IMR-90 (cell line): ENCODE measurements at regions not wholly inside any gene's neighbourhood (a gene's known extent, or its start where the extent isn't known, plus 50 kb on each side); places are given as distances from the start of the nearest gene placed in this dataset.
A peak's percentile ranks its signal among the peaks of the same experiment; 100 is the strongest.

Source experiments
- ATAC-seq: fragments of 200-7000 bp; cut with Tn5 transposase; 2 replicates; pipeline ENCODE4 v1.9.1; 2020; ENCODE audit warnings: low read depth, mild to moderate bottlenecking, moderate library complexity
- BruUV-seq: library from RNA; stranded (reverse); fragments of 400-500 nt; replicated peaks from 2 replicates; lab custom pipeline; 2021; lab: Mats Ljungman, UMichigan
- CTCF ChIA-PET: fragments of 300-600 bp; formaldehyde crosslinking; extraction: SDS; loops from one replicate; lab custom pipeline; 2021; ENCODE audit warnings: antibody characterized with exemption; lab: Yijun Ruan, JAX
- POLR2A ChIA-PET: fragments of 300-600 bp; sonication (Branson Sonifier 250); formaldehyde crosslinking; loops from one replicate; lab custom pipeline; 2022; ENCODE audit warnings: antibody characterized with exemption; ENCODE audit not compliant: unreplicated experiment; lab: Charles Lee
- DNase-seq: peaks from one replicate; pipeline ENCODE4 v3.0.0; 2013
- H2AFZ ChIP-seq: replicated peaks from 2 replicates; pipeline ENCODE3; 2013; ENCODE audit warnings: low read length, mild to moderate bottlenecking; ENCODE audit not compliant: poor library complexity
- H2AK5ac ChIP-seq: 2 replicates; pipeline ENCODE4 v1.6.1; 2013; ENCODE audit warnings: low read depth, low read length, inconsistent platforms
- H2AK9ac ChIP-seq: replicated peaks from 2 replicates; pipeline ENCODE3; 2013; ENCODE audit warnings: mild to moderate bottlenecking, low read depth, low read length, moderate library complexity; ENCODE audit not compliant: poor library complexity
- H2BK120ac ChIP-seq: 2 replicates; pipeline ENCODE4 v1.6.1; 2013; ENCODE audit warnings: low read depth, low read length, inconsistent platforms
- H2BK15ac ChIP-seq: 3 replicates; pipeline ENCODE4 v1.6.1; 2013; ENCODE audit warnings: low read depth, low read length, inconsistent platforms
- H2BK20ac ChIP-seq: 2 replicates; pipeline ENCODE4 v1.6.1; 2013; ENCODE audit warnings: low read depth, mild to moderate bottlenecking, inconsistent platforms, low read length, moderate library complexity
- H2BK5ac ChIP-seq: 2 replicates; pipeline ENCODE4 v1.6.1; 2013; ENCODE audit warnings: mild to moderate bottlenecking, low read depth, low read length, inconsistent platforms; ENCODE audit not compliant: poor library complexity, severe bottlenecking
- H3K14ac ChIP-seq: replicated peaks from 2 replicates; pipeline ENCODE4 v1.6.1; 2013; ENCODE audit warnings: low read depth, low read length, inconsistent platforms
- H3K18ac ChIP-seq: 2 replicates; pipeline ENCODE4 v1.6.1; 2013; ENCODE audit warnings: low read depth, low read length, control low read depth
- H3K23ac ChIP-seq: 2 replicates; pipeline ENCODE4 v1.6.1; 2013; ENCODE audit warnings: low read depth, low read length, inconsistent platforms
- H3K27ac ChIP-seq: 2 replicates; pipeline ENCODE4 v1.5.1; 2013; ENCODE audit warnings: mild to moderate bottlenecking, control low read depth, low read length; ENCODE audit not compliant: insufficient read depth
- H3K27me3 ChIP-seq: 2 replicates; pipeline ENCODE4 v1.6.1; 2013; ENCODE audit warnings: low read length; ENCODE audit not compliant: control insufficient read depth, insufficient read depth
- H3K36me3 ChIP-seq: 2 replicates; pipeline ENCODE4 v1.6.1; 2013; ENCODE audit warnings: low read length, mixed read lengths; ENCODE audit not compliant: control insufficient read depth, insufficient read depth
- H3K4ac ChIP-seq: 2 replicates; pipeline ENCODE4 v1.6.1; 2013; ENCODE audit warnings: low read depth, low read length, inconsistent platforms
- H3K4me1 ChIP-seq: 2 replicates; pipeline ENCODE4 v1.6.1; 2013; ENCODE audit warnings: low read length, mixed read lengths; ENCODE audit not compliant: control insufficient read depth, insufficient read depth
- H3K4me2 ChIP-seq: 2 replicates; pipeline ENCODE4 v1.6.1; 2013; ENCODE audit warnings: low read depth, mild to moderate bottlenecking, control low read depth, low read length, moderate library complexity
- H3K4me3 ChIP-seq: 2 replicates; pipeline ENCODE4 v1.5.1; 2013; ENCODE audit warnings: low read depth, mild to moderate bottlenecking, control low read depth, low read length, moderate library complexity; ENCODE audit not compliant: insufficient read depth
- H3K56ac ChIP-seq: 2 replicates; pipeline ENCODE4 v1.6.1; 2013; ENCODE audit warnings: low read length, inconsistent platforms; ENCODE audit not compliant: insufficient read depth; ENCODE audit errors: extremely low read depth
- H3K79me1 ChIP-seq, 2 experiments: 2 replicates each; pipeline ENCODE4 v1.6.1; 2013; ENCODE audit warnings: low read length in 2 of 2, inconsistent platforms in 1 of 2, low read depth in 1 of 2
- H3K9ac ChIP-seq: 2 replicates; pipeline ENCODE4 v1.6.1; 2013; ENCODE audit warnings: low read depth, low read length, control low read depth
- H3K9me1 ChIP-seq: 2 replicates; pipeline ENCODE4 v1.6.1; 2013; ENCODE audit warnings: low read length, inconsistent platforms; ENCODE audit not compliant: insufficient read depth
- H3K9me3 ChIP-seq: 2 replicates; pipeline ENCODE4 v1.6.1; 2013; ENCODE audit warnings: low read length; ENCODE audit not compliant: control insufficient read depth, insufficient read depth
- H4K20me1 ChIP-seq: 2 replicates; pipeline ENCODE4 v1.6.1; 2013; ENCODE audit warnings: low read length, inconsistent platforms; ENCODE audit not compliant: insufficient read depth
- H4K5ac ChIP-seq: 2 replicates; pipeline ENCODE4 v1.6.1; 2013; ENCODE audit warnings: mild to moderate bottlenecking, low read depth, low read length, control low read depth
- H4K8ac ChIP-seq, 2 experiments: 2 replicates each; pipeline ENCODE4 v1.6.1; 2013; ENCODE audit warnings: low read depth in 2 of 2, low read length in 2 of 2, control low read depth in 1 of 2, inconsistent platforms in 1 of 2
- H4K91ac ChIP-seq: 2 replicates; pipeline ENCODE4 v1.6.1; 2013; ENCODE audit warnings: low read depth, low read length, inconsistent platforms; ENCODE audit not compliant: insufficient read depth
- BHLHE40 ChIP-seq: fragments of 150-350 bp; IDR thresholded peaks from 2 replicates; pipeline ENCODE4 v1.6.1; 2016; ENCODE audit warnings: mild to moderate bottlenecking, low read depth, low read length
- CEBPB ChIP-seq: IDR thresholded peaks from 2 replicates; pipeline ENCODE4 v1.6.1; 2012; ENCODE audit warnings: low read depth, low read length, improper control_type of control experiment
- CHD1 ChIP-seq: IDR thresholded peaks from 2 replicates; pipeline ENCODE4 v1.6.1; 2012; ENCODE audit warnings: low read depth, low read length, improper control_type of control experiment
- CTCF ChIP-seq: conservative IDR thresholded peaks from 2 replicates; pipeline ENCODE4 v1.5.1; 2012; ENCODE audit warnings: mild to moderate bottlenecking, low read depth, low read length, improper control_type of control experiment
- ELK1 ChIP-seq: fragments of 150-350 bp; IDR thresholded peaks from 2 replicates; pipeline ENCODE4 v1.6.1; 2016; ENCODE audit warnings: low read depth, mild to moderate bottlenecking, low read length, moderate library complexity, borderline replicate concordance
- FOS ChIP-seq: fragments of 150-350 bp; IDR thresholded peaks from 2 replicates; pipeline ENCODE4 v1.6.1; 2016; ENCODE audit warnings: low read depth, low read length
- MAFK ChIP-seq: IDR thresholded peaks from 2 replicates; pipeline ENCODE4 v1.6.1; 2012; ENCODE audit warnings: low read depth, low read length, improper control_type of control experiment
- MAZ ChIP-seq: IDR thresholded peaks from 2 replicates; pipeline ENCODE4 v1.6.1; 2012; ENCODE audit warnings: low read depth, mild to moderate bottlenecking, low read length, improper control_type of control experiment, moderate library complexity, borderline replicate concordance
- MXI1 ChIP-seq: IDR thresholded peaks from 2 replicates; pipeline ENCODE4 v1.6.1; 2012; ENCODE audit warnings: low read depth, mild to moderate bottlenecking, low read length, moderate library complexity, borderline replicate concordance
- NFE2L2 ChIP-seq: fragments of 150-350 bp; IDR thresholded peaks from 2 replicates; pipeline ENCODE4 v1.6.1; 2016; ENCODE audit warnings: low read depth, mild to moderate bottlenecking, low read length
- POLR2A ChIP-seq: IDR thresholded peaks from 2 replicates; pipeline ENCODE4 v1.6.1; 2012; ENCODE audit warnings: mild to moderate bottlenecking, low read depth, low read length
- RAD21 ChIP-seq: IDR thresholded peaks from 2 replicates; pipeline ENCODE4 v1.6.1; 2012; ENCODE audit warnings: low read length, improper control_type of control experiment
- RCOR1 ChIP-seq: IDR thresholded peaks from 2 replicates; pipeline ENCODE4 v1.6.1; 2012; ENCODE audit warnings: mild to moderate bottlenecking, low read length, improper control_type of control experiment; ENCODE audit not compliant: insufficient replicate concordance
- RFX5 ChIP-seq: IDR thresholded peaks from 2 replicates; pipeline ENCODE4 v1.8.0; 2012; ENCODE audit warnings: low read depth, mild to moderate bottlenecking, low read length, moderate library complexity
- SMC3 ChIP-seq: fragments of 150-350 bp; IDR thresholded peaks from 2 replicates; pipeline ENCODE4 v1.6.1; 2016; ENCODE audit warnings: low read depth, mild to moderate bottlenecking, antibody characterized with exemption, low read length, moderate library complexity
- USF2 ChIP-seq: fragments of 150-350 bp; IDR thresholded peaks from 2 replicates; pipeline ENCODE4 v1.6.1; 2017; ENCODE audit warnings: mild to moderate bottlenecking, antibody characterized with exemption, low read length, low read depth
- WGBS, 2 experiments: methylation state at CpG; one replicate each; pipeline versions ENCODE4 v1.1.5 to v1.1.7; 2013; ENCODE audit warnings: missing lambda C conversion rate in 2 of 2; ENCODE audit not compliant: insufficient read length in 1 of 2; ENCODE audit errors: extremely low coverage in 2 of 2; 5-methylcytosine and 5-hydroxymethylcytosine counted together
- dilution Hi-C: fragments of 300-500 bp; cut with HindIII; formaldehyde crosslinking; loops from one replicate; pipeline ENCODE4 v1.14.3; 2018; ENCODE audit warnings: low sequenced_read_pairs; ENCODE audit not compliant: unreplicated experiment
- in situ Hi-C: fragments of 300-500 bp; cut with MboI; formaldehyde crosslinking; loops from 3 replicates; pipeline ENCODE4 v1.14.3; 2019; ENCODE audit warnings: low sequenced_read_pairs, inconsistent platforms, mixed read lengths
- intact Hi-C: fragments of 100-400 bp; cut with micrococcal nuclease; formaldehyde crosslinking; loops from 2 replicates; pipeline ENCODE4 v1.10.0; 2022

GRCh38 chr11:110828086-110828485 lies 115.8 kb upstream of the ARHGAP20 start:
- H4K91ac ChIP-seq: no peak overlapping the region
- H3K9ac ChIP-seq: no peak overlapping the region
- no peak for ATAC-seq
- ChIA-PET POLR2A (no interaction called here), CTCF (no interaction called here)
- no TSS peak for BruUV-seq
- no peak overlapping the region for H3K4me2 ChIP-seq
- H2BK15ac ChIP-seq: no peak overlapping the region
- H2AK5ac ChIP-seq: no peak overlapping the region
- H3K4ac ChIP-seq: no peak overlapping the region
- TF ChIP-seq MAFK (no peak), USF2 (no peak), NFE2L2 (no peak), RFX5 (no peak), CEBPB (no peak), SMC3 (no peak), CHD1 (no peak), BHLHE40 (no peak), ELK1 (no peak), CTCF (no peak), POLR2A (no peak), MAZ (no peak), RAD21 (no peak), RCOR1 (no peak), MXI1 (no peak), FOS (no peak)
- no peak overlapping the region for H3K23ac ChIP-seq
- H3K14ac ChIP-seq: 0 out of 2 replicates have a peak overlapping the region, but pooled peaks have one; percentile 1
- no peak overlapping the region for H3K4me3 ChIP-seq
- no peak overlapping the region for H4K8ac ChIP-seq
- peaks cover 5% of the 10 kb centered on the region; the same call in 1 of the 2 replicates for H3K4me1 ChIP-seq
- H2BK5ac ChIP-seq: no peak overlapping the region
- H3K56ac ChIP-seq: no peak overlapping the region
- no peak overlapping the region for H3K18ac ChIP-seq
- no peak overlapping the region for H2AFZ ChIP-seq
- intact Hi-C loops (no loop called here), dilution Hi-C loops (no loop called here), in situ Hi-C loops (no loop called here)
- peaks cover 15% of the 10 kb centered on the region for H3K9me1 ChIP-seq
- no CpG with 5 or more reads among the region's 1 CpG for WGBS, 2 experiments
- no peak overlapping the region for H2BK120ac ChIP-seq
- no peaks in the 10 kb centered on the region for H3K27me3 ChIP-seq
- H2BK20ac ChIP-seq: no peak overlapping the region
- H4K5ac ChIP-seq: no peak overlapping the region
- no peaks in the 10 kb centered on the region for H3K9me3 ChIP-seq
- H3K36me3 ChIP-seq: no peaks in the 10 kb centered on the region
- H2AK9ac ChIP-seq: no peak overlapping the region
- H3K27ac ChIP-seq: no peak overlapping the region
- H3K79me1 ChIP-seq: no peaks in the 10 kb centered on the region
- no peak for DNase-seq
- no peaks in the 10 kb centered on the region for H4K20me1 ChIP-seq
